Osteoblast (primary cell): ENCODE measurements at regions not wholly inside any gene's neighbourhood (a gene's known extent, or its start where the extent isn't known, plus 50 kb on each side); places are given as distances from the start of the nearest gene placed in this dataset.
A peak's percentile ranks its signal among the peaks of the same experiment; 100 is the strongest.

Source experiments
- DNase-seq: peaks from one replicate; pipeline ENCODE4 v3.0.0; 2011; ENCODE audit warnings: low spot score, mixed read lengths; ENCODE audit not compliant: insufficient read length; ENCODE audit errors: missing footprints
- H2AFZ ChIP-seq: 2 replicates; pipeline ENCODE4 v1.6.0; 2011; ENCODE audit warnings: mild to moderate bottlenecking, low read length
- H3K27ac ChIP-seq: 2 replicates; pipeline ENCODE4 v1.5.1; 2011; ENCODE audit warnings: mild to moderate bottlenecking, low read depth, low read length, moderate library complexity
- H3K27me3 ChIP-seq: 2 replicates; pipeline ENCODE4 v1.6.0; 2012; ENCODE audit warnings: mild to moderate bottlenecking, control low read depth, inconsistent platforms, low read length, moderate library complexity; ENCODE audit not compliant: insufficient read depth
- H3K36me3 ChIP-seq: 2 replicates; pipeline ENCODE4 v1.5.1; 2011; ENCODE audit warnings: mild to moderate bottlenecking, low read length, control low read depth, moderate library complexity; ENCODE audit not compliant: insufficient read depth
- H3K4me1 ChIP-seq: 2 replicates; pipeline ENCODE4 v1.5.1; 2011; ENCODE audit warnings: mild to moderate bottlenecking, low read length, control low read depth, moderate library complexity; ENCODE audit not compliant: insufficient read depth
- H3K4me2 ChIP-seq: 2 replicates; pipeline ENCODE4 v1.6.0; 2011; ENCODE audit warnings: mild to moderate bottlenecking, low read length; ENCODE audit not compliant: insufficient read depth
- H3K4me3 ChIP-seq: fragments of 200-600 bp; sonication (generic); 3 replicates; pipeline ENCODE4 v1.5.1; 2012; ENCODE audit warnings: mild to moderate bottlenecking, low read length, inconsistent platforms; ENCODE audit not compliant: insufficient read depth
- H3K79me2 ChIP-seq: 2 replicates; pipeline ENCODE4 v1.6.0; 2012; ENCODE audit warnings: mild to moderate bottlenecking, low read length, control low read depth, inconsistent platforms; ENCODE audit not compliant: insufficient read depth
- H3K9me3 ChIP-seq: 2 replicates; pipeline ENCODE4 v1.5.1; 2011; ENCODE audit warnings: low read depth, low read length, control low read depth
- H4K20me1 ChIP-seq: 2 replicates; pipeline ENCODE4 v1.6.0; 2012; ENCODE audit warnings: mild to moderate bottlenecking, low read length, control low read depth; ENCODE audit not compliant: insufficient read depth
- TF ChIP-seq, protein P1 (sequence below): IDR thresholded peaks from 2 replicates; pipeline ENCODE4 v1.5.1; 2011; ENCODE audit warnings: mild to moderate bottlenecking, low read depth, low read length, moderate library complexity; ENCODE audit errors: extremely low read depth

GRCh38 chr11:122179961-122180834 lies 64.2 kb upstream of the BLID start:
- peak; percentile 62 for DNase-seq
- Histone ChIP-seq H2AFZ (no peak overlapping the region), H3K4me2 (peak overlapping the region; percentile 92), H3K4me3 (peak overlapping the region; percentile 72), H3K9me3 (peaks cover 2% of the 10 kb centered on the region), H3K36me3 (peaks cover 52% of the 10 kb centered on the region), H3K79me2 (peaks cover 73% of the 10 kb centered on the region), H3K27me3 (no peaks in the 10 kb centered on the region), H3K27ac (peak overlapping the region; percentile 85), H4K20me1 (no peaks in the 10 kb centered on the region), H3K4me1 (peaks cover 85% of the 10 kb centered on the region)
- TF ChIP-seq, protein P1, sequence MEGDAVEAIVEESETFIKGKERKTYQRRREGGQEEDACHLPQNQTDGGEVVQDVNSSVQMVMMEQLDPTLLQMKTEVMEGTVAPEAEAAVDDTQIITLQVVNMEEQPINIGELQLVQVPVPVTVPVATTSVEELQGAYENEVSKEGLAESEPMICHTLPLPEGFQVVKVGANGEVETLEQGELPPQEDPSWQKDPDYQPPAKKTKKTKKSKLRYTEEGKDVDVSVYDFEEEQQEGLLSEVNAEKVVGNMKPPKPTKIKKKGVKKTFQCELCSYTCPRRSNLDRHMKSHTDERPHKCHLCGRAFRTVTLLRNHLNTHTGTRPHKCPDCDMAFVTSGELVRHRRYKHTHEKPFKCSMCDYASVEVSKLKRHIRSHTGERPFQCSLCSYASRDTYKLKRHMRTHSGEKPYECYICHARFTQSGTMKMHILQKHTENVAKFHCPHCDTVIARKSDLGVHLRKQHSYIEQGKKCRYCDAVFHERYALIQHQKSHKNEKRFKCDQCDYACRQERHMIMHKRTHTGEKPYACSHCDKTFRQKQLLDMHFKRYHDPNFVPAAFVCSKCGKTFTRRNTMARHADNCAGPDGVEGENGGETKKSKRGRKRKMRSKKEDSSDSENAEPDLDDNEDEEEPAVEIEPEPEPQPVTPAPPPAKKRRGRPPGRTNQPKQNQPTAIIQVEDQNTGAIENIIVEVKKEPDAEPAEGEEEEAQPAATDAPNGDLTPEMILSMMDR = no peak

DNA sequence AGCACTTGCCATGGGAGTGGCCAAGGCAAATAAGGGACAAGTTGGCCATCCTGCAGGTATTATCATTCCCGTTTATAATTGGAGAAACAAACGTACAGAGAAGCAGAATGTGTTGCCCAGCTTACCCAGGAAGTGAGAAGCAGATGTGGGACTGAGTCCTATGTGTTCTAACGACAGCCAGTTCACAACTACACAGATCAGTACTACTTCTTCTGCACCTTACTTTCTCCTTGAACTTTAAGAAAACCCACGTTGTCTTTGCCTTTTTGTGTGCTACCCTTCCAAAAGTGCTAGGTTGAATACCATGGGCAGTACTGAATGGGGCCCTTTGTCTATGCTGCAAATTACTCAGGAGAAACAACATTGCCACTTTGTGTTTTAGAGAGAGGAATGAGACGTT lies 62.8 kb upstream of the BLID start:
- H2AFZ ChIP-seq = no peak overlapping the region
- no peak for DNase-seq
- H3K27ac ChIP-seq = peak overlapping the region; percentile 85
- H3K9me3 ChIP-seq = no peaks in the 10 kb centered on the region
- peak overlapping the region; percentile 72 for H3K4me3 ChIP-seq
- peak overlapping the region; percentile 92 for H3K4me2 ChIP-seq
- peaks cover 46% of the 10 kb centered on the region for H3K36me3 ChIP-seq
- H3K79me2 ChIP-seq = peaks cover 72% of the 10 kb centered on the region
- H4K20me1 ChIP-seq = no peaks in the 10 kb centered on the region
- TF ChIP-seq, protein P1 = no peak
- peaks cover 90% of the 10 kb centered on the region for H3K4me1 ChIP-seq
- H3K27me3 ChIP-seq = no peaks in the 10 kb centered on the region

DNA sequence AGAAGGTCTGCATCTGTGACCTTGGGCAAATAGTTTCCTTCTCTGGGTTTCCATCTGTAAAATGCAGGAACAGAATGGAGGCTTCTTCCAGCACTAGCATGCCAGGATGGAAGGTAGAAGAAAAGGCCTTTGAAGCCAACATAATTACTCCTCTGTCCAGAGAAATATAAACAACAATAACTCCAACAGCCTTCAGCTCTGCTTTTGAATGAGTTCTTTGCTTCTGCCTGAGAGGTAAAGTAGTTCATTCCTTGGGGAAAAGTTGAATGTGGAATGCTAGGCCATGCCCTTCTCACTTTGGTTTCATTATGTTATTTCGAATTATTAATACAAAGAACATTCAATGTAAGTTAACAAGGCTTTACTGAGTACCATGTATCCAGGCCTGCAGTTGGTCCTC lies 61.2 kb upstream of the BLID start:
- H3K4me2 ChIP-seq = peak overlapping the region; percentile 92
- H2AFZ ChIP-seq = no peak overlapping the region
- TF ChIP-seq, protein P1 = no peak
- H4K20me1 ChIP-seq = no peaks in the 10 kb centered on the region
- H3K79me2 ChIP-seq = peaks cover 81% of the 10 kb centered on the region
- peaks cover 54% of the 10 kb centered on the region for H3K36me3 ChIP-seq
- peak overlapping the region; percentile 72 for H3K4me3 ChIP-seq
- H3K9me3 ChIP-seq = no peaks in the 10 kb centered on the region
- H3K27me3 ChIP-seq = no peaks in the 10 kb centered on the region
- H3K4me1 ChIP-seq = peaks cover 97% of the 10 kb centered on the region
- H3K27ac ChIP-seq = peak overlapping the region; percentile 85
- no peak for DNase-seq

DNA sequence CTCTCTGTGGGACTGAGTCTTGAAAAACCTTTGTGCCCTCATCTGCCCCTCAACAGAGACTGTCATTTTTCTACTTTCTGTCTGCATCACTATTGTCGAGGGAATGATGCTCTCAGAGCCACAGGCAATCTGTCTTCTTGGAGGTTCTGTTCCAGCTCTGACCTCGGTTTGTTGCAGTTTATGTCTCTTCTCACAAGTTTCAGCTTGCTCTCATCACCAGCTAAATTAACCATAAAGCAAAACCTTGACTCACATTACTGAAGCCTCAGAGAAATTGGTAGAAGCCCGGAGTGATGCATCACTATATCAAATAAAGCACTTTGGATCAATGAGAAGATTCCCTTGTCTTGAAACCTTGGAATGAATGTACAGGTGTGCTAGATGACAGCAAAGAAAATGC lies 60.6 kb upstream of the BLID start:
- Histone ChIP-seq H3K4me1 (peaks cover 94% of the 10 kb centered on the region), H3K4me3 (peak overlapping the region; percentile 72), H2AFZ (no peak overlapping the region), H3K79me2 (peaks cover 81% of the 10 kb centered on the region), H3K4me2 (peak overlapping the region; percentile 92), H3K27me3 (no peaks in the 10 kb centered on the region), H3K36me3 (peaks cover 54% of the 10 kb centered on the region), H4K20me1 (no peaks in the 10 kb centered on the region), H3K27ac (peak overlapping the region; percentile 85), H3K9me3 (no peaks in the 10 kb centered on the region)
- no peak for DNase-seq
- TF ChIP-seq, protein P1 = no peak
